NCI-H345 treated with DMSO at 0.1 percent for 48 hours (cell line): ENCODE measurements at regions not wholly inside any gene's neighbourhood (a gene's known extent, or its start where the extent isn't known, plus 50 kb on each side); places are given as distances from the start of the nearest gene placed in this dataset.

Experiments
- DNase-seq: peaks from one replicate; lab custom pipeline; 2025; ENCODE audit not compliant: unreplicated experiment; lab: John Stamatoyannopoulos, UW

DNA sequence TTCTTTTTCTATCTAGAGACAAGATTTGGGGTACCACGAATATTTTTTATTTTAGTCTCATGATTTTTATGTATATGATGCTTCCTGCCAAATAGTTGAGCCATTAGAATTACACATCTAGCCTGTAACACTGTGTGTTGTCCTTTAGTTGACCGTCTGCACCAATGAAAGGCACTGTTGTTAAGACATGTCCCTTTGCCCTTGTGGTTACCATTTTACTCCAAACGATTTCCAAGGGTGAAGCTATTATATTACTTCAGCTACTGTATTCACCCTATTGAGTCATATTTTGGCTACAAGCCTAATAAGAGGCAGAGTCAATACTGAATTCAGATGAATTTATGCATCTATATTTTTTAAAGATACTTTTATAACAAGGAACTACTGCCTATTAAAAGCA is 207.6 kb downstream of the CETN3 start:
- DNase-seq: no peak

DNA sequence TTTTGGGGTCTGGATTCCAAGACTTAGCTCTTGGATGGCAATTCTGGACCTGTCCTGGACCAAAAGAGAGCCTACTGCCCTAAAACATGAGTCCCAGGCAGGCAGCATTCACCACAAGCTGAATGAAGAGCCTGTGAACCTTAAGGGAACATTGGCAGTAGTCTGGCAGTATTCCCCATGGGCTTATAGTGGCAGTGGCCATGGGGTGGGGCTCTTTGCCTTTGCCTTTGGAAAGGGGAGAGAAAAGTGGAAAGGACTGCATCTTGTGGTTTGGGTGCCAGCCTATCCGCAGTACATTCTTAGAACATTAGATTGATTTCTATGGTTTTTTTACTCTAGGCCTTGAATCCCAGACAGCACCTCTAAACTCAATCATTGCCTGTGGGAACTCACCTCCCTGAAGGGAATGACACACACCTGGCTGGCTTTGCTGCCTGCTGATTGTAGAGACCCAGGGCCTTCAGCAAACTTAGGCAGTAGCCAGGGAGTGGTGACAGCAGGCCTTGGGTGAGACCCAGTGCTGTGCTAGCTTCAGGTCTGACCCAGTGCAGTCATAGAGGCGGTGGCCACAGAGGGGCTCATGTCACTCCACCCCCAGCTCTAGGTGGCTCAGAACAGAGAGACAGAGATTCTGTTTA is 216.3 kb downstream of the CETN3 start:
- DNase-seq: no peak

- no peak for DNase-seq
These were observed 218.1 kb downstream of the CETN3 start for GRCh38 chr5:90191352-90192045.

DNA sequence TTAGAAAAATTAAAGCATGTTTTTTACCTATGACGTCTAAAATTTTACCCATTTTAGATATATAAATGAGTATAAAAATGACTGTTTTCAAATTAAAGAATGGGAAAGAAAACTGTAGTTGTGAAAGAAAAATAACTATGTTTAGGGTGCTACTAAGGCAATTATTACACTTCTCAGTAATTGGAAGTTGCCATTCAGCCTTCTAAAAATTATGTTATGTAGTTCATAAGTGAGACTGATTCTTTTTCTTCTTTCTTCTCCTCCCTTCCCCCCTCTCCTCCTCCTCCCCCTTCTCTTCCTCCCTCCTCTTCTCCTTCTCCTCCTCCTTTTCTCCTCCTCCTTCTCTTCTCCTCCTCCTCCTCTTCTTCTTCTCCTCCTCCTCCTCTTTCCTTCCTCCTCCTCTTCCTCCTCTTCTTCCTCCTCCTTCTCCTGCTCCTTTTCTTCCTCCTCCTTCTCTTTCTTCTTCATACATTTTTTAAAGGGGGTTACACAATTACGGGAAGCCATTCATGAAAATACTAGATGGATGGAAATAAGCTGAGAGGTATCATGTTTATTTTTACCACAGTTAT is 223.6 kb downstream of the CETN3 start:
- no peak for DNase-seq

- DNase-seq: no peak
These were observed 224.8 kb downstream of the CETN3 start for GRCh38 chr5:90184764-90185163.

DNA sequence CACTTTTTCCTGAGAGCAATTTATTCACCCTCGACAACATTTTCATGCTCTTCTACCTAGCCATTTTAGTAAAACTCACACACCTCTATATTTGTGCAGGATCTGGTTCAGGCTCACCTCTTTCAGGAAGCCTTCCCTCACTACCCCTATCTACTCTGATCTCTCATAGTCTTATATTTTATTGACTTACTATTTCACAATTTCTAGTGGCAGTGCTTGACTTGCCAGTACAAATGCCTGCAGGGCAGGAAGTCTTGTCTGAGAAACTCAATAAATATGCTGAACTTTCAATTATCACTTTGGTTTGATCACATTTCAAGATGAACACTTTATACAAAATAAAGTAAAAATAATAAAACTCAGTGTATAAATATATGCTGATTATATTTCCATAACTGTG is 226.8 kb downstream of the CETN3 start:
- no peak for DNase-seq

DNA sequence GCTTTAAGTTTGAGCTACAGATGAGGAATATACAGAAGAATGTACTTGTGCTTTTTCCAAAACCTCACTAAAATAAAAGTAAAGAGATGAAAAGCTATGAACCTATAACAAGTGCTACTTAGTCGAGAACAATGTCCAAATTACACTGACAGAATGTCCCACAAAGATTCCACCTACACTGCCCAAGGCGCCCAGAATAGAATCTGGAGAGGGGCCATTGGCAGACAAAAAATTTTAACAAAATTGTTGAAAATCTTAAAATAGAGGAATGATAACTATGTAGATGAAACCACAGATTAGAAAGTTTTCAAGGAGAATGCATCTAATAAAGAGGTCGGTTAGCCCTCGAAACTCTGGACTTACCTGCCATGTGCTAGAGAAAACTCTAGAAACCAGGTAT is 235.3 kb downstream of the CETN3 start:
- DNase-seq: no peak

- no peak for DNase-seq
These were observed 236.1 kb downstream of the CETN3 start for GRCh38 chr5:90173299-90174030.

GRCh38 chr5:90171466-90171865 is 238.1 kb downstream of the CETN3 start:
- DNase-seq: no peak

- DNase-seq: no peak
These were observed 239.3 kb downstream of the CETN3 start for GRCh38 chr5:90170261-90170660.

- no peak for DNase-seq
These were observed 240.5 kb downstream of the CETN3 start for GRCh38 chr5:90169078-90169477.

DNA sequence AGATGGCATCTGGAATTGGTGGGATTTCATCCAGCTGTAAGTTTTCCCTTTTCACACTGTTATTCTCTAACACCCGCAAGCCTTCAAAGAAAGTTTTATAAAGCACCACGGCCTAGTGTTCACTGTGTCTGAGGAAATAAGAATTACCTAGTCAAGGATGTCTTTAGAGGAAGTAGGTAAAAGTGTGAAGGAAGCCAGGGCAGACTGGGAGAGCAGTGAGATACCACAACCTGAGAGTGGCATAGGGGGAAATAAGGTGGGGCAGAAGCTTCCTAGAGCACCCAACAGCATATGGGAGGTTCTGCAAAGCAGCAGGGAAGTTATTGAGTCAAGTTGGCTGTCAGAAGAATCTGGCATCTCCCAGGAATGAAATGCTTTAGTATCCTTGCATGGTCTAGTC is 241.2 kb downstream of the CETN3 start:
- DNase-seq: no peak

DNA sequence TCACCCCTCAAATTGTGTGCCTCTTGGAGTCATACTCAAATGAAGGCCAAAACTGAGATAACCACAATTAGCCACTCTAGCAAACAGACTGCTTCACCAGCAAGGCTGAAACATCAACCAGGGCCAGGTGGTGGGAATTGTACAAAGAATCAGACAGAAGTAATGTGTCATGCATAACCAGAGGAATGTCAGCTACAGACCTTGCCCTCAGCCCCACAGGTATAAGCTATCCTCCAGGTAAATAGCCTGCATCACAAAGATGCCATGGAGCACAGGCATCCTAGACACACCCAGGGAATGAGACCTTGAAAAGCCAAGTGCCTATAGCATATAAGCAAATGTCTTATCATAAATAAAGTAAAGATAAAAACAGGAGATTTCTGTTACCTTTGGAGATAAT is 242.7 kb downstream of the CETN3 start:
- no peak for DNase-seq

- DNase-seq: no peak
These were observed 247.2 kb downstream of the CETN3 start for GRCh38 chr5:90162324-90162723.

DNA sequence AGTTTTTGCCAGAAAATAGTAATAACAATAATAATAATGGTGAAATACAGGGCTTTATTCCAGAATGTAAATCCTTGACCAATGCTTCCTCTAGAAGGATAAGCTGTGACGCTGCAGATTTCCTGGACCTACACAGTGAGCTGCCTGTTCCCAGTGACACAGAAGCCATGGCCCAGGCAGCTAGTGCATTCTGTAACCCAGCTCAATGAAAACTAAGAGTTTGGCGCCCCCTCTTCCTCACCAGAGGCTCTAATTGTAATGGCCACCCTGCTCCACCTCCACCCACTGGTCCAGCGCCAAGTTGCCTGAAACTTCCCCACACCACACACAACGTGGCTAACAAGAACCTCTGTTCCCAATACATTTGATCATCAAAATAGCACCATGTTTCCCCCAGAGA is 248.1 kb downstream of the CETN3 start:
- no peak for DNase-seq

DNA sequence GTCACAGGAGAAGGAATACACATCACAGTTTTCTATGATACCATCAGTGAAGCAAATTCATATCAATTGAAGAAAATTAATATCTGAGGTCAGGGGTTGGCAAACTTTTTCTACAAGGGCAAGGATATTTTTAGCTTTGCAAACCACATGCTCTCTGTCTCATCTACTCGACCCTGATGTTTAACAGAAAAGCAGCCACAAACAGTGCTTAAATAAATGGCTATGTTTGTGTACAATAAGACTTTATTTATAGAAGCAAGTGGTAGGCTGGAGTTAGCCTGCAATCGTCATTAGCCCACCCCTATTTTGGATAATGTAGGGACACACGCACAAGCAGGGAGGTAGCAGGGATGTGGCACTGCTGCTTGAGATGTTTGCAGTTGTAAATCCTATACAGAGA is 251.4 kb downstream of the CETN3 start:
- DNase-seq: no peak

DNA sequence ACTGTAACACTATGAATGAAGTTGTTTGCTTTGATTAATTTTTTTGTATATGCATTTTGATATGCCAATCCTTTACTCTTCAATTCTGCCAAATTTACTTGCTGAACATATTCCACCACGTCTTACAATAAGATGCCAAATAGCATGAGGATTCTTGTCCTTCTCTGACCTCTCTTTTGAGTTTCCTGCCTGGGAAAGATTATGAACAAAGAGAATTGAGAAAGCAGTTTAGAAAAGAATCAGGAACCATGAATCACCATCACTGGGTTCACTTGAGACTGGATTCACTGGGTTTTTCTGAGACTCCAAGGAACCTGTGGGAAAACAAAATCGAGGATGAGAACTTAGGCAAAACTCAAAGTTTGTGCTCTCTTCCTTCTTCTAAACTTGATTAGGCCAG is 256.5 kb downstream of the CETN3 start:
- no peak for DNase-seq

DNA sequence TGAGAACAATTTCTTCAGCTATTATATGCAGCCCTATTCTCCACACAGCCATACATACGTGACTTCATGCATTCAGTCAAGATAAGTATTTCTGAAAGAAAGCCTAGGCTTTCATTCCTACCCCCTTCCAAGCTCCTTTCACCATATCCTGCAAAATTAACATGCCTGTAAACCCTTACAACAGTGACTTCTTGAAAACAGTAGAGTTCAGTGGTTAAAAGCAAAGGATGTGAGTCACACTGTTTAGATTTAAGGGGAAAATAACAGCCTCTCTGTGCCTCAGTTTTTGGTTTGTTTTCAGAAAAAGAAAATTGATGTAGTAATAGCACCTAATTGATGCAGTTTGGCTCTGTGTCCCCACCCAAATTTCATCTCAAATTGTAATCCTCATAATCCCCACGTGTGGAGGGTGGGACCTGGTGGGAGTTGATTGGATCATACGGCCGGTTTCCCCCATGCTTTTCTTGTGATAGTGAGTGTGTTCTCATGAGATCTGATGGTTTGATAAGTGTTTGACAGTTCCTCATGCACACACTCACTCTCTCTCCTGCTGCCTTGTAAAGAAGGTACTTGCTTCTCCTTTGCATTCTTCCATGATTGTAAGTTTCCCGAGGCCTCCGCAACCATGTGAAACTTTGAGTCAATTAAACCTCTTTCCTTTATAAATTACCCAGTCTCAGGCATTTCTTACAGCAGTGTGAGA is 264.8 kb downstream of the CETN3 start:
- DNase-seq: no peak

- no peak for DNase-seq
These were observed 267.0 kb downstream of the CETN3 start for GRCh38 chr5:90142541-90142940.

GRCh38 chr5:90141984-90142383 is 267.6 kb downstream of the CETN3 start:
- DNase-seq: no peak

- DNase-seq: no peak
These were observed 272.5 kb downstream of the CETN3 start for GRCh38 chr5:90136952-90137528.
